NB4 (cell line): ENCODE measurements at regions not wholly inside any gene's neighbourhood (a gene's known extent, or its start where the extent isn't known, plus 50 kb on each side); places are given as distances from the start of the nearest gene placed in this dataset.

Experiments used
- MYC ChIP-seq: IDR thresholded peaks from 2 replicates; pipeline ENCODE4 v1.6.1; 2011; ENCODE audit warnings: low read depth, low read length
- POLR2A ChIP-seq: IDR thresholded peaks from 2 replicates; pipeline ENCODE4 v1.6.1; 2011; ENCODE audit warnings: mild to moderate bottlenecking; ENCODE audit not compliant: insufficient read length; ENCODE audit errors: extremely low read depth
- TF ChIP-seq, protein P1 (sequence below): IDR thresholded peaks from one replicate; pipeline ENCODE4 v1.5.1; 2012; ENCODE audit warnings: low read depth, low read length
- TF ChIP-seq, protein P2 (sequence below): IDR thresholded peaks from 2 replicates; pipeline ENCODE4 v1.6.1; 2011; ENCODE audit warnings: low read depth, low read length

DNA sequence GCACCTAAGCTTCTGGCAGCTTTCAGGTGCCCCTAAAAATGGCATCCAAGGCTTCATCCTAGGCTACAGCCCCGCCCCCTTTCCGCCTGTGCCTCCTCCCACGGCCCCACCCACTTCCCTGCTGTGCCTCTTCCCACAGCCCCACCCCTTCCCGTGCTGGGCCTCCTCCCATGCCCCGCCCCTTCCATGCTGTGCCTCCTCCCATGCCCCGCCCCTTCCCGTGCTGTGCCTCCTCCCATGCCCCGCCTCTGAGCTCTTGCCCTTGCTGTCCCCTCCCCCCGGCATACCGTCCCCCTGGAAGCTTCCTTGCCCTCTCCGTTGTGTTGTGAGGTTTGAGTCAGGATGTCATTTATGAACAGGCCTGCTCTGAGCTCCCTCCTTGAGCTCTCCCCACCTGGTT lies 228.5 kb upstream of the AJAP1 start:
- no peak for TF ChIP-seq POLR2A
- TF ChIP-seq, protein P1, sequence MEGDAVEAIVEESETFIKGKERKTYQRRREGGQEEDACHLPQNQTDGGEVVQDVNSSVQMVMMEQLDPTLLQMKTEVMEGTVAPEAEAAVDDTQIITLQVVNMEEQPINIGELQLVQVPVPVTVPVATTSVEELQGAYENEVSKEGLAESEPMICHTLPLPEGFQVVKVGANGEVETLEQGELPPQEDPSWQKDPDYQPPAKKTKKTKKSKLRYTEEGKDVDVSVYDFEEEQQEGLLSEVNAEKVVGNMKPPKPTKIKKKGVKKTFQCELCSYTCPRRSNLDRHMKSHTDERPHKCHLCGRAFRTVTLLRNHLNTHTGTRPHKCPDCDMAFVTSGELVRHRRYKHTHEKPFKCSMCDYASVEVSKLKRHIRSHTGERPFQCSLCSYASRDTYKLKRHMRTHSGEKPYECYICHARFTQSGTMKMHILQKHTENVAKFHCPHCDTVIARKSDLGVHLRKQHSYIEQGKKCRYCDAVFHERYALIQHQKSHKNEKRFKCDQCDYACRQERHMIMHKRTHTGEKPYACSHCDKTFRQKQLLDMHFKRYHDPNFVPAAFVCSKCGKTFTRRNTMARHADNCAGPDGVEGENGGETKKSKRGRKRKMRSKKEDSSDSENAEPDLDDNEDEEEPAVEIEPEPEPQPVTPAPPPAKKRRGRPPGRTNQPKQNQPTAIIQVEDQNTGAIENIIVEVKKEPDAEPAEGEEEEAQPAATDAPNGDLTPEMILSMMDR: no peak
- TF ChIP-seq, protein P2, sequence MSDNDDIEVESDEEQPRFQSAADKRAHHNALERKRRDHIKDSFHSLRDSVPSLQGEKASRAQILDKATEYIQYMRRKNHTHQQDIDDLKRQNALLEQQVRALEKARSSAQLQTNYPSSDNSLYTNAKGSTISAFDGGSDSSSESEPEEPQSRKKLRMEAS: no peak
- no peak for TF ChIP-seq MYC
